ENCODE measurements at regions not wholly inside any gene's neighbourhood (a gene's known extent, or its start where the extent isn't known, plus 50 kb on each side); places are given as distances from the start of the nearest gene placed in this dataset.

DNA sequence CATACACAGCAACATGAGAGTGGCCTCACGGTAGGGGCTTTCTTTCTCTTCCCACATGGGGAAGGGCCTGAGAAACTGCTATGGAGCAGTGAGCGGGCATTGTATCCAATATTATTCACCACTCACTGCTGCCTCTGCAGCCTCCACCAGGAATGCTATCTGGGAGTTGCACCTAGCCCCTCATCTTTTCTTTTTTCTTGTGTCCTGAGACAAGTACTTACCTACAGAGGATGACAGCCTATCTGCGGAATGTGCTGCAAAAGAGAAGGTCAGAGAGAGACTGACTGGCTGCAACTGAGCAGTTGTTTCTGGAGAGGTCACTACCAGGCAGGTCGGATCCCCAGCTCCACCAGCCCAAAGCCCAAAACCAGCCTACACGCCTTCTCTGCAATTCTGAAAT, 52.1 kb upstream of the HTATIP2 start:
- ATAC-seq (no peak), DNase-seq (ENCODE audit: missing footprints) (no peak)
- intact Hi-C loops (cut with DNase I): no loop called here

DNA sequence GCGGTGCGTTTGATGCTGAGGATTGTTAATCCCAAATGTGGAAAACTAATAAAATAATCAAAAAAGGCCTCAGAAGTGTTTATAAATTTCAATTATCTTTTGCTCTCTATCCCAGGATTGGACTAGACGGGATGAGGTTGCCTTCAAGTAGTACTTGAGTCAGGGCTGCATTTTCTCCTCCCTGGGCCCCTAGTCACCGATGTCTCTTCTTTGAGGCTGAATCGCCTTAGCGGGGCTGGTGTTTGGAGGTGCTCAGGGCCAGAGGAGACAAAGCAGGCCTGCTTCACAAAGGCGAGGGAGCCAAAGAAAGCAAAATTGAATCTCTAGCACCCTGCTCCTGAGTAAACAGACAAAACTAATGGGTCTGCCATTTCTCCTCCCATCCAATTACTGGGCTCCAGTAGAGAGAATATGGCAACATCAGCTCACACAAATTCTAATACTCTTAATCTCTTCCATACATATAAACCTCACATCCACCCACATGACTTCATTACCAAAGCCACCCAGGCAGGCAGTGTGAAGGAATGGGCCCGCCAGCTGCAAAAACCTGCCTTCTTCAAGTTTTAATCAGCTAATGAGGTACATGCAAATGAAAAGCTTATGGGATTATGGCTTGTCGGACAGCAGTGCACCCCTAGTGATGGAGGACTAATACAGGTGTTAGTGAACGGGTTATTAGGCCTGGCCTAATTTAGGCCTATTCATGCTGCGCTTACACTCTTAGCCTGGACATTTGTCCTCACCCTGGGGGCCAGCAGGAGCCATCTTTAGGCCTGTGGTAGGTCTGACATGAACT, 52.7 kb upstream of the HTATIP2 start:
- intact Hi-C loops (cut with DNase I): no loop called here
- DNase-seq (ENCODE audit: missing footprints): no peak
- no peak for ATAC-seq

DNA sequence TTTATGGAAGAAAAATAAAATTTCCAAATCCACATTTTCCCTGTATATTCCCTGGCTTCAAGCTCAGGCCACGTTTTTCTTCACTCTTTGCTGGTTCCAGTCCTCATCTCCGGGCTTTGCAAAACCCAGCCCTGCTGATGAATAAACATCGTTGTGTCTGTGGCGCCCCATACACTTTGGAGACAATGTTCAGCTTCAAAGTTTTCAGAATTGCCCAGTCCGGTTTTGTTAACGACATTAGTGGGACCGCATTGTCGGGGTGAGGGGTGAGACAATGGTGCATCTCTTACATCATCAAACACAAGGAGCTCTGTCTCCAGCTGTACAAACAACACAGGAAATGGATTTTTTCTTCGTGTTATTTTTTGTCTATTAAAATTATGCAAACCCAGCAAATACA, 53.4 kb upstream of the HTATIP2 start:
- ATAC-seq: no peak
- DNase-seq (ENCODE audit: missing footprints): no peak
- intact Hi-C loops (cut with DNase I): no loop called here

DNA sequence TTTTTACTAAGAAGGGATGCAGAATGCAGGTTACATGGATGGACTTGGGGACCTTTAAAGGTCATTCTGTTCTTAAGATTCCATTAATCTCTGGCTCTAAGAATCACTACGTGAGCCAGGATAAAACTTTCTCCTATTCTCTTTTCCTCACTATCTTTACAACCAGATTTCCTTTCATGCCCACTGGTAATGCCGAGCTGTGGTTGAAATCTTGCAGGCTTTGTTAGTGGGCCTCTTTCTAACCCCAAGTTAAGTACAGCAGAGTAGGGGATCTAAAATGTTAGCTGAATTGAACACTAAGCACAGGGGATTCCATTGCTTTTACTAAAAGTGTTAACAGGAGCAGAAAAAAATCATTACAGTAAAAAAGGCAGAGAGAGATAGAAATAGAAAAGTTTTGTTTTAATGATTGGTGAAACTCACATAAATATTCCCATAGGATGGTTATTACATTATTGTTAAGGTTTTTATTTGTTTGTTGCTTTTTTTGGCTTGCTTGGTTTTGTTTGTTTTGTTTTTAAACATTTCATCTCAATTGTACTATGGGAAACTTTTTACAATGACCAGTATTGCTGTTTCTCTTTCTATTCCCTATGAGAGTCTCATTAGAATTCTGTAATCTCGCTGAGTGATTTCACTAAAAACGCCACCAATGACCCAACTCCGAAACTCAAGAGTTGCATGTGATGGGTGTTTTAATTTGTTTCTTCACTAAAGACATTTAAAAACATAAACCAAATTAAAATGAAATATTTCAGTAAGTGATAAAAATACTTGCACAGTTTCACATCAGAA, 54.1 kb upstream of the HTATIP2 start:
- ATAC-seq (no peak), DNase-seq (ENCODE audit: missing footprints) (no peak)
- intact Hi-C loops (cut with DNase I): no loop called here

DNA sequence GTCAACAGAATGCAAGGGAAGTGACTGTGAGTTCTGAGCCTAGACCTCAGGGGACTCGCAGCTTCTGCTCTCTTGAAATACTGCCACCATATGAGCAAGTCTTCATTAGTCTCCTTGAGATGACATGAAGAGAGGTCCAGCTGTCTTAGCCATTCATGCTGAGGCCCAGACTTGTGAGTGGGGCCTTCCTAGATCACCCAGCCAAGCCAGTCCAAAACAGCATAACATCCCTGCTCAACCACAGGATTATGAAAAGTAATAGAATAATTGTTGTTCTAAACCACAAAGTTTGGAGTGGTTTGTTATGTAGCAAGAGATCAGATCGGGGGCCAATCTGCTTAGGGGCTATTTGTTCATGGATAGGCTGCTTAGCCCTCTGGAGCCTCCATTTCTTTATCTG, 54.9 kb upstream of the HTATIP2 start:
- no peak for DNase-seq (ENCODE audit: missing footprints)
- intact Hi-C loops (cut with DNase I): no loop called here
- ATAC-seq: no peak

DNA sequence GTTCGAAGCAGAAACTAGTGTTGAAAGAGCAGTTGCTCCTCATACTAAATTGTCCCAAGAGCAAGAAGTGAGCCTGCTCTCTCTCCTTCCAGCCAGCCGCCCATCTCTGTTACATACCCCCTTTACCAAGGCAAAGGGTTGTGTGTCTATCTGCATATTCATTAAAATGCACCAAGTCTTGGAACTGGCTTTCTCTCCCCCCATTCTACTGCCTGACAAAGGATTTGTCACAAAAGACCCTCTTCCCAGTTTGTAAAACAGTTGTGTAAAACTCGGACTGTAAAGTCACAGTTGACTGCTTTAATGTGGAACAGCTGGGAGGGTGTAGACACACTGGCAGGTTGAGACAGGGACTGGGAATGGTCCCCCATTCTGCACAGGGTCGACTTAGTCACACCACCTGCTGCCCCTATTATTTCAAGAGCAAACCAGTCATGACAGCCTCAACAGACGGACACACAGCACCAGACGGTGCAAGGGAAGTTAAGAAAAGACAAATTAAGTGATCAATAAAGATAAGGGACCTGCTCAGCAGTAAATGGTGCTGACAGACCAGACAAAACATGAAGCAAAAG, 60.0 kb upstream of the HTATIP2 start:
- DNase-seq (ENCODE audit: missing footprints) (no peak), ATAC-seq (no peak)
- intact Hi-C loops (cut with DNase I): no loop called here

DNA sequence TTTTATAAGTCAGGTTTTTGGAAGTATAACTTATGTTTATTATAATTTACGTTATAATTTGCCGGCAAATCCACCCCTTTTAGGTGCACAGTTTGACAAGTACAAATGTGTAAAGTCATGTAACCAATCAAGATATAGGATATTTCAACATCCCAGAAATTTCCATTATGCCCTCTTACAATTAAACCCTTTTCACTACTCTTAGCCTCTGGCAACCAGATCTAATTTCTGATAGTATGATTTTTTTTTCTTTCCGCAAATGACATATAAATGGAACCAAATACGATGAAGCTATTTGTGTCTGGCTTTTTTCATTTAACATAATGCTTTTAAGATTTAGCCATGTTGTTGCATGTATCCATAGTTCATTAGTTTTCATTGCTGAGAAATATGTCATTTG, 69.5 kb upstream of the HTATIP2 start:
- intact Hi-C loops (cut with DNase I): no loop called here
- DNase-seq (ENCODE audit: missing footprints) (no peak), ATAC-seq (no peak)

DNA sequence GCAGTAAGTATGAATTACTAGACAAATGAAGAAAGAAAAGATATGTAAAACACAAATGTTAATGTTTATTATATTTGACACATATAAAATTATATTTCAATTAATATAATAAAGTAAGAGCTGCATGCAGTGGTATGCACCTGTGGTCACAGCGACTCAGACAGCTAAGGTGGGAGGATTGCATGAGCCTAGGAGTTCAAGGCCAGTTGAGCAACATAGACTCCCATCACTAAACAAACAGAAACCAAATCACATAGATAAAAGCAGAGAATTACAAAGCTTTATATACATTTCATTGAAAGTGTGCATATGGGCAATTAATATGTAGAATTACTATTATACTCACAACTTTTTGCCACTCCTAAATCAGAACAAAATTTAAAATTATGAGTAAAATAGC, 70.0 kb upstream of the HTATIP2 start:
- intact Hi-C loops (cut with DNase I): no loop called here
- no peak for DNase-seq (ENCODE audit: missing footprints)
- no peak for ATAC-seq

DNA sequence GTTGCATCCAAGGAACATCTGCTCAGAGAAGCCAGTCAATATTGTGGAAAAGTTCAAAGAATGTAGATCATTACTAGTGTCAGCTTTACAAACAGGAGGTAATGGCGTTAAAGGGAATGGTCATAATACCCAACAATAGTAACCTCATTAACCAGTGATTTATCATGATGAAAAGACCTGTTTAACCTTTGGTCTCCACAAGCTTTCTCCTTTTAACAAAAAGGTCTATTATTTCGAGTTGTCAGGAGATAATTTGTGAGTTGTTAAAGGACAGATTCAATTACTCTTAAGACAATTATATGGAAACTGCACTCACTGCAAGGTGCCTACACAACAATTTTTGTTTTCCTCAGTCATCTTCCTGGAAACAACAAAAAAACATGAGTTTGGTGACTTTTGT, 73.8 kb upstream of the HTATIP2 start:
- DNase-seq (ENCODE audit: missing footprints) (no peak), ATAC-seq (no peak)
- intact Hi-C loops (cut with DNase I): no loop called here

DNA sequence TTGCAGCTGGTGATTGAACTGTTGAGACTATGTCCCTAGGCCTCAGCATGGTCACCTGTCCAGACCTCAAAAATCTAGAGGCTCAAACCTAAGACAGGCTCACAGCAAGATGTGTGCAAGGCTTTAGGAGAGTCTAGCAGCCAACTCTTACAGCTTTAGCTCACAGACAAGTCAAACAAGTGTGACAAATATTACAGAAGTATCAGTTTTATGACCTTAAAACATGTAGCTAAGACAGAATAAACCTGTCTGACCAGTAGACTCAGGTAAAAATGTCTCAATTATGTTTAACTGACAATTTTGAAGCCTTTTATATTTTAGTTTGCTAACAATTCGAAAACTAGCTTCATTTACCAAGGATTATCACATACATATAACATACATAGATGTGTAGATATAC, 80.0 kb upstream of the HTATIP2 start:
- intact Hi-C loops (cut with DNase I): no loop called here
- ATAC-seq: no peak
- no peak for DNase-seq (ENCODE audit: missing footprints)

DNA sequence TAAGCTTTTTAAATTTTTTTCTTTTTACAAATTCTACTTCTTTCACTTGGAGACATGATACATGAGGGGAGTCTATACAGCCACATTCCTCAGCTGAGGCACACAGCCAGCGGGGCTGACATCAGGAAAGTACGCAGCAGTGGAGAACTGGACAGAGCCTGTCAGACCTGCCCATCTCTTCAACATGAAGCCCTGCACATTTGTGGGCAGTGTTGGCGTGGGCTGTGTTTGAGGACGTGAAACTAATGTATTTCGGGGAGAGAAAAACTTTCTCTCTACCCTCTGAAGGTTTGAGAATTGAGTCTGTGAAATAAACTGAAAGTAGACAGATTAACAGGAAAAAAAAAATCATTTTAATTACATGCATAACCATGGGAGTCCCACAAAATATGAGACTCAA, 84.8 kb upstream of the HTATIP2 start:
- intact Hi-C loops (cut with DNase I): no loop called here
- ATAC-seq (no peak), DNase-seq (ENCODE audit: missing footprints) (no peak)

DNA sequence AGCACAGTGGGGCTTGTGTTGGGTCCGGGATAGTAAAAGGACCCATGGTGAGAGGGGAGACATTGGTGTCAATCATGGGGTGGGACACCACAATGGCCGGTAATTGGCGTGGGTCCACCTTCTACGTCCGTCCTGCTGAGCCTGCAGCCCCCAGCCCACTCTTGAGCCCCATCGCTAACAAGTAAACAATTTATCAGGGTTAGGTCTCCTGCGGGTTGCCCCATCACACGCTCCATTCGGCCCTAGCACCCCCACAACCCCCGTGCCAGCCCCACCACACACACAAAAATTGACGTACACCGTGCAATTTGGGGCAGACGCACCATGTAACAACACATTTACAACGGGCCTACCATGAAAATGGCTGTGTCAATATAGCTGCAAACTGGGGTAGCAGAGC, 86.5 kb upstream of the HTATIP2 start:
- no peak for ATAC-seq
- intact Hi-C loops (cut with DNase I): no loop called here
- no peak for DNase-seq (ENCODE audit: missing footprints)

DNA sequence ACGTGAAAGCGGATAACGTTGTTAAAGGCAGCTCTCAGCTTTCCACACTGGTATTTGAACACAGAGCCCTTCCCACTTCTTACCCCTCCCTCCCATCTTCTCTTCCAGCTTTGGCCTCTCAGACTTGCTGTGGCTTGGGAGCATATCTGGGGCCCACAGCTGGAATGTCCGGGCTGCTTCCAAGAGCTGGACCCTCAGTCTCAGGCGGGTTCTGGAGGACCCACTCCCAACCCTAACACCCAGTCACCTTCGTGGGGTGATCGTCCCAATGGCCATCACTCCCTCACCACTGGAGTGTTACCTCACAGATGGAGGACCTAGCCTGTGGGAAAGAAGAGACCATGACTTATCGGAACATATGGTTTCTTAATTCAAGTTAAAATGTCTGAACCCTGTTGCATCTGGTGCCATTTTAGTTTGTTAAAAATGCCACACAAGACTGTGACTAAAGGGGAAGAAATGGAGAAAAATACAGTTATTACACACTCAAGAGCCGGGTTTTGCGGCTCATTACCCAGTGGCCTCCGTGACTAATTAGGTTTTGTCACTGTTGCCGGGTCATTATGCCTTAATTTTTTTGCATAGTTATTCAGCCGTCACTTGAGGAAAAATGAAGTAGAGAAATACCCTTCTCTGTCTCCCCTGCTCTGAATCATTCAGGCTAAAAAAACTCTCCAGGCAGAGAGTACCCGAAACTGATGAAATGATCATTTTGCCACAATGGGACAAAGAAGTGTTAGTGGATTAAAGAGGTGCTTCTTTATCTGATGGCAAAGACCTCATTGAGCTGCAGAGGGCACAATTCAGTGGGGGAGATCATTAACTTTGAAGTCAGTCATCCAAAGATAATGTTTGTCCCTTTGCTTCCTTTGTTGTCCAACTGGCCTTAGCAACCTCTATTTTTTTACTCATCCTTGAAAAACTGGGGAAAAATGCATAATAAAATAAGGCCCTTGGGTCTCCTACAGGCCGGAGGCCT, 87.2 kb upstream of the HTATIP2 start:
- no peak for ATAC-seq
- intact Hi-C loops (cut with DNase I): no loop called here
- DNase-seq (ENCODE audit: missing footprints): peak; percentile 62

DNA sequence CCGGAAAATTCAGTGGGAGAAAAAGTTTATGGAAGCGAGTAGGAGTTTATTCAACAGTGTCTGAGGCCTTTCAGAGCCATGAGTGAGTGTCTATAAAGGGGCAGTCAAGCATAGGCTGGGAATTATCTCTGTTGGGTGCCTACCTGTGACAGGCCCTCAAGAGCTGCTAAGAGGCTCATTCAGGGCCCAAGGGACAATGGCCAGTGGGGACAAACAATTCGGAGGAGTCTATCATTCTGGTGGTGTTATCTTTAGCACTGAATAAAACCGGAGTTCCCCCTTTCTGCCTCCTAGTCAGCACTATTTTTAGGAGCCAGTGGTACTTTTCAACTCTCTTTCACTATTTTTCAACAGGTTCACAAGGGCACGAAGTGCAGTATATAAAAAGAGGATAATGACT, 89.5 kb upstream of the HTATIP2 start:
- intact Hi-C loops (cut with DNase I): no loop called here
- no peak for DNase-seq (ENCODE audit: missing footprints)
- ATAC-seq: no peak

DNA sequence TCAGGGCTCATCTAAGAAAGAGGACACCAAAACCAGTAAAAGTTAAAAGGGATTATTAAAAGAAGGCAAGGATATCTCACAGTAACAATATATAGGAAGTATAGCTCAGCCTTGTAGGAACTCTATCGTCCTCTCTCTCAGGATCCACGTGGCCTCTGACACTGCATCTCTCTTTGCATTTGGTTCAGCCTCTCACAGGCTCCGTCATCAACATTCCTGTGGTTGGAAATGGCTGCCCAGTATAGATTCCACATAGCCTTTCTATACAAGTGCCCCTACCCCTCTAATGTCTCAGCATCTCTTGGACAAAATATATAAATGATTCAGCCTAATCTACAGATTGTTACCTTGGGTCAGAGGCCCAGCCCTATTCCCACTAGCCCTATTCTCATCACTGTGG, 101.3 kb upstream of the DBX1 start:
- DNase-seq (ENCODE audit: missing footprints): no peak
- intact Hi-C loops (cut with DNase I): no loop called here
- no peak for ATAC-seq

DNA sequence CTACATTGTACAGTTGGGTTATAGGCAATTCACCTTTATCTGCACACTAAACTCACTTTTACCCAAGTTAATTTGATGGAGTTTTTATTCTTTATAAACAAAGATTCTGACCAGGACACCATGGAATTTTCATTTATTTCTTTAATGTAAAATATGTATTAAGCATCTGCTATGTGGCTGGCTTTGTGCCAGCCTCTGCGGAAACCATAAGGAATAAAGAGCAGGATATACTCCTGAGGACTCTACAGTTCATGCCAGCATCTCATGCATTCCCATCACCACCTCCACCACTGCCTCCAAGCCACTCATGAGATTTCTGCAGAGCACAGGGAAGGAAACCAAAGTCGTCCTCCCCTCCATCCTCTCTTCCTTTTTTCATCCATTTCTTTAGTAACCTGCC, 100.0 kb upstream of the DBX1 start:
- ATAC-seq (no peak), DNase-seq (ENCODE audit: missing footprints) (no peak)
- intact Hi-C loops (cut with DNase I): no loop called here

DNA sequence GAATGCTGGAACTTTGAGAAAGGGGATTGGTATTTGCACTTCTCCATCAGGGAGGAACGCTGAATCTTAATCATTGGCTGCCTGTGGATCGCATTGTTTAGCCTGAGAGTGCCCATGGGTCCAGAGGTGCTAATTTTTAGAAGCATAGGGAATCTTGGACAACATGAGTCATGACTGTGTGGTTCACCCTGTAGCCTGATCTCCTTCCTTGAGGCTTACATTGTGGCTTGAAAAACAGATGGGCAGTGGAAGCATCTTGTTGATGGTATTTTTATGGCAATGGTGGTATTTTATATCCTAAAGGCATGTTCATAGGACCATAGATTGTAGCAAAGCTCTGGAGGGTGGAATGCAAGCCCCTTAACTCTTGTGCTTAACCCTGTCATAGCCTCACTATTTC, 99.2 kb upstream of the DBX1 start:
- intact Hi-C loops (cut with DNase I): no loop called here
- DNase-seq (ENCODE audit: missing footprints) (no peak), ATAC-seq (no peak)

DNA sequence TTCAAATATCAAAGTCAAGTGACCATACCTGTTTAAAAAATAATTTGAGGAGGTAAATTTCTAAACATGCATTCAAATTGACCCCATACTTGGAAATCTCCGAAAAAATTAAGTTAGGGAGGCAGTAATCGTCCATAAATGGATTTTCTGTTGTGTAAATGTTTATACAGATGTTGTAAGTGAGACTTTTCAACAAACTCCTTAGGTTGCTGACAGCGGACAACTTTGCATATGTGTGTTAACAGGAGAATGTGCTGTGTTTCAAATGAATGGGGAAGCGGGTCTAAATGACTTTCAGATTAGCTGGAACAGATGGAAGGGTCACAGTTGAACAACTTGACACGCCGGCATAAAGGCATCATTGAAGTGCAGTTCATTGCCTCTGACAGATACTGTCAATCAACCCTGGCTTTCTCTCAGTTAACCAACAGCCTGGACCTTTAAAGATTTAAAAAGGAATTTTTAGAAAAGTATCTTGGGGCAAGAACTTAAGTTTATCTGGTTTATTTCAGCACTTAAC, 98.2 kb upstream of the DBX1 start:
- intact Hi-C loops (cut with DNase I): no loop called here
- DNase-seq (ENCODE audit: missing footprints) (no peak), ATAC-seq (no peak)

DNA sequence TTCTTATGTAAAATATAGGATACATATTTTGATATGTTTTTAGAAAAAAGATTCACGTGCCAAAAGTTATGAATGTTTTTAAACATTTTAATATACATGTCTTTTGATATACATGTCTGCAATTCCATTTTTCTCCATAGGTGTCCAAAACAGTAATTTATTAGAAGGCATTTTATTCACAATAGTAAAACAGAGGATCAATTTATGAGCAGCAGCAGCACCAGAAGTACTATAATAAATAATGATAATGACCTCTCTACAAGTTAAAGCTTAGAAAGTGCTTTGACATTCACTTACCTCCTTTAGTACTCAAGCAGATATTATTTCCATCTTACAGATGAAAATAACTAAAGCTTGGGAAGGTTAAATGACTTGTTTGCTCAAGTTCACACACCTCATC, 96.7 kb upstream of the DBX1 start:
- intact Hi-C loops (cut with DNase I): no loop called here
- DNase-seq (ENCODE audit: missing footprints) (no peak), ATAC-seq (no peak)
